ENCODE measurements at regions not wholly inside any gene's neighbourhood (a gene's known extent, or its start where the extent isn't known, plus 50 kb on each side); places are given as distances from the start of the nearest gene placed in this dataset.

GRCh38 chr14:83023369-83023768 lies 1489.7 kb upstream of the SEL1L start:
- 89 to 94% (median 93%) methylated on average over 3 of the region's 3 CpGs for WGBS, 3 donors
- no peak for DNase-seq

GRCh38 chr14:83041224-83041623 lies 1507.6 kb upstream of the SEL1L start:
- WGBS, 3 donors = 67 to 98% (median 95%) methylated on average over 2 of the region's 2 CpGs
- H3K27ac ChIP-seq = no peak overlapping the region
- intact Hi-C loops (cut with DNase I) = no loop called here
- no peaks in the 10 kb centered on the region for H3K4me1 ChIP-seq (ENCODE audit: insufficient read depth)
- H3K9me3 ChIP-seq = no peaks in the 10 kb centered on the region
- no peaks in the 10 kb centered on the region for H3K36me3 ChIP-seq
- no peaks in the 10 kb centered on the region for H3K27me3 ChIP-seq
- no peak for DNase-seq
- TF ChIP-seq EP300 (IDR thresholded peaks at IDR 0.05) = no peak
- no peak overlapping the region for H3K4me3 ChIP-seq

More at GRCh38 chr14:83023369-83023768, 1489.7 kb upstream of the SEL1L start:
- H3K27ac ChIP-seq = no peak overlapping the region
- H3K27me3 ChIP-seq = no peaks in the 10 kb centered on the region
- no peaks in the 10 kb centered on the region for H3K4me1 ChIP-seq (ENCODE audit: insufficient read depth)
- no peak for TF ChIP-seq CTCF (IDR thresholded peaks at IDR 0.05)
- no peak for TF ChIP-seq POLR2A (IDR thresholded peaks at IDR 0.05)
- no peak for TF ChIP-seq EP300 (IDR thresholded peaks at IDR 0.05)
- no peaks in the 10 kb centered on the region for H3K36me3 ChIP-seq
- intact Hi-C loops (cut with DNase I) = no loop called here
- no peaks in the 10 kb centered on the region for H3K9me3 ChIP-seq
- H3K4me3 ChIP-seq = no peak overlapping the region

- WGBS, 3 donors = 51 to 96% (median 86%) methylated on average over 2 of the region's 2 CpGs
- Histone ChIP-seq H3K36me3 (no peaks in the 10 kb centered on the region), H3K4me1 (ENCODE audit: insufficient read depth) (no peaks in the 10 kb centered on the region), H3K27ac (no peak overlapping the region), H3K4me3 (no peak overlapping the region), H3K27me3 (no peaks in the 10 kb centered on the region), H3K9me3 (no peaks in the 10 kb centered on the region)
- TF ChIP-seq POLR2A (IDR thresholded peaks at IDR 0.05) (no peak), CTCF (IDR thresholded peaks at IDR 0.05) (no peak), EP300 (IDR thresholded peaks at IDR 0.05) (no peak)
- DNase-seq = no peak
- intact Hi-C loops (cut with DNase I) = no loop called here
Measured at GRCh38 chr14:83042858-83043257, 1509.2 kb upstream of the SEL1L start.

GRCh38 chr14:83044001-83044400 lies 1510.3 kb upstream of the SEL1L start:
- TF ChIP-seq EP300 (IDR thresholded peaks at IDR 0.05) (no peak), POLR2A (IDR thresholded peaks at IDR 0.05) (no peak), CTCF (IDR thresholded peaks at IDR 0.05) (no peak)
- 23 to 28% (median 27%) methylated on average over 1 of the region's 1 CpG for WGBS, 3 donors

GRCh38 chr14:83047059-83047830 lies 1513.6 kb upstream of the SEL1L start:
- Histone ChIP-seq H3K27me3 (no peaks in the 10 kb centered on the region), H3K9me3 (no peaks in the 10 kb centered on the region), H3K27ac (no peak overlapping the region), H3K4me1 (ENCODE audit: insufficient read depth) (no peaks in the 10 kb centered on the region), H3K36me3 (no peaks in the 10 kb centered on the region), H3K4me3 (no peak overlapping the region)
- intact Hi-C loops (cut with DNase I) = no loop called here
- no peak for DNase-seq
- TF ChIP-seq EP300 (IDR thresholded peaks at IDR 0.05) = no peak
- no peak for TF ChIP-seq POLR2A (IDR thresholded peaks at IDR 0.05)
- TF ChIP-seq CTCF (IDR thresholded peaks at IDR 0.05) = no peak
- WGBS, 3 donors = 10 to 17% (median 11%) methylated on average over 2 of the region's 2 CpGs

More at GRCh38 chr14:83044001-83044400, 1510.3 kb upstream of the SEL1L start:
- Histone ChIP-seq H3K4me3 (no peak overlapping the region), H3K4me1 (ENCODE audit: insufficient read depth) (no peaks in the 10 kb centered on the region), H3K27ac (no peak overlapping the region), H3K9me3 (no peaks in the 10 kb centered on the region), H3K27me3 (no peaks in the 10 kb centered on the region), H3K36me3 (no peaks in the 10 kb centered on the region)
- intact Hi-C loops (cut with DNase I) = no loop called here
- no peak for DNase-seq

All from ovary (tissue), 7 donors.